ENCODE measurements at regions not wholly inside any gene's neighbourhood (a gene's known extent, or its start where the extent isn't known, plus 50 kb on each side); places are given as distances from the start of the nearest gene placed in this dataset.
"Not testable (repeated sequence)": the region's sequence is repeated elsewhere in the genome, so short reads cannot be mapped to it uniquely, and the experiment has no call there.

- Mint-ChIP-seq H3K4me3 (no peak overlapping the region), H3K27ac (no peak overlapping the region), H3K9me3 (no peaks in the 10 kb centered on the region), H3K36me3 (no peaks in the 10 kb centered on the region), H3K4me1 (ENCODE audit: low read depth in 2 of 2) (peaks cover 3 to 5% of the 10 kb centered on the region in 2 donors), H3K27me3 (peaks cover 4 to 6% of the 10 kb centered on the region in 2 donors)
- DNase-seq (ENCODE audit: low spot score): no peak
- no peak for ATAC-seq
Observed at GRCh38 chr6:118739696-118740353, 88.4 kb upstream of the CEP85L start.

GRCh38 chr6:118736440-118736839 lies 85.0 kb upstream of the CEP85L start:
- Mint-ChIP-seq H3K36me3 (no peaks in the 10 kb centered on the region), H3K9me3 (no peaks in the 10 kb centered on the region), H3K4me3 (no peak overlapping the region), H3K4me1 (ENCODE audit: low read depth in 2 of 2) (peaks cover 3 to 5% of the 10 kb centered on the region in 2 donors), H3K27ac (peak overlapping the region in 1 of 2 donors; percentile 16), H3K27me3 (peaks cover 0 to 3% of the 10 kb centered on the region in 2 donors)
- ATAC-seq (no peak), DNase-seq (ENCODE audit: low spot score) (no peak)

GRCh38 chr6:118735320-118735719 lies 83.9 kb upstream of the CEP85L start:
- Mint-ChIP-seq H3K27ac (no peak overlapping the region), H3K9me3 (no peaks in the 10 kb centered on the region), H3K4me1 (ENCODE audit: low read depth in 2 of 2) (peaks cover 3 to 5% of the 10 kb centered on the region in 2 donors), H3K4me3 (no peak overlapping the region), H3K27me3 (peaks cover 0 to 3% of the 10 kb centered on the region in 2 donors), H3K36me3 (no peaks in the 10 kb centered on the region)
- DNase-seq (ENCODE audit: low spot score) (no peak), ATAC-seq (no peak)

- ATAC-seq (peak; percentile 79 to 93), DNase-seq (ENCODE audit: low spot score) (no peak)
- Mint-ChIP-seq H3K9me3 (no peaks in the 10 kb centered on the region), H3K27me3 (peaks cover 0 to 6% of the 10 kb centered on the region in 2 donors), H3K4me1 (ENCODE audit: low read depth in 2 of 2) (peaks cover 9 to 14% of the 10 kb centered on the region in 2 donors), H3K36me3 (no peaks in the 10 kb centered on the region), H3K4me3 (peak overlapping the region; percentile 48), H3K27ac (peak overlapping the region; percentile 60 to 64)
Observed at GRCh38 chr6:118725944-118726343, 74.6 kb upstream of the CEP85L start.

- Mint-ChIP-seq H3K36me3 (no peaks in the 10 kb centered on the region), H3K27ac (no peak overlapping the region), H3K27me3 (peaks cover 0 to 6% of the 10 kb centered on the region in 2 donors), H3K4me3 (no peak overlapping the region), H3K4me1 (ENCODE audit: low read depth in 2 of 2) (peaks cover 18 to 26% of the 10 kb centered on the region in 2 donors), H3K9me3 (no peaks in the 10 kb centered on the region)
- no peak for DNase-seq (ENCODE audit: low spot score)
- ATAC-seq: no peak
Observed at GRCh38 chr6:118724211-118724610, 72.8 kb upstream of the CEP85L start.

- no peak for DNase-seq (ENCODE audit: low spot score)
- no peak overlapping the region for H3K27ac Mint-ChIP-seq
- H3K4me1 Mint-ChIP-seq (ENCODE audit: low read depth in 2 of 2): peaks cover 24 to 27% of the 10 kb centered on the region in 2 donors
- no peaks in the 10 kb centered on the region for H3K27me3 Mint-ChIP-seq
- H3K9me3 Mint-ChIP-seq: no peaks in the 10 kb centered on the region
- H3K36me3 Mint-ChIP-seq: no peaks in the 10 kb centered on the region
- no peak overlapping the region for H3K4me3 Mint-ChIP-seq
- ATAC-seq: no peak
Observed at GRCh38 chr6:118722829-118723813, 71.7 kb upstream of the CEP85L start.

- no peaks in the 10 kb centered on the region for H3K9me3 Mint-ChIP-seq
- H3K27me3 Mint-ChIP-seq: no peaks in the 10 kb centered on the region
- DNase-seq (ENCODE audit: low spot score) (no peak), ATAC-seq (no peak)
- peaks cover 14 to 18% of the 10 kb centered on the region in 2 donors for H3K4me1 Mint-ChIP-seq (ENCODE audit: low read depth in 2 of 2)
- no peaks in the 10 kb centered on the region for H3K36me3 Mint-ChIP-seq
- no peak overlapping the region for H3K4me3 Mint-ChIP-seq
- H3K27ac Mint-ChIP-seq: peak overlapping the region; percentile 8 to 72
Observed at GRCh38 chr6:118720125-118720473, 68.7 kb upstream of the CEP85L start.

GRCh38 chr6:118719351-118720124 lies 68.1 kb upstream of the CEP85L start:
- Mint-ChIP-seq H3K27ac (peak overlapping the region; percentile 8 to 72), H3K4me1 (ENCODE audit: low read depth in 2 of 2) (peaks cover 14 to 18% of the 10 kb centered on the region in 2 donors), H3K36me3 (no peaks in the 10 kb centered on the region), H3K27me3 (no peaks in the 10 kb centered on the region), H3K4me3 (no peak overlapping the region), H3K9me3 (no peaks in the 10 kb centered on the region)
- no peak for DNase-seq (ENCODE audit: low spot score)
- ATAC-seq: peak in 1 of 2 donors; percentile 49

- Mint-ChIP-seq H3K9me3 (no peaks in the 10 kb centered on the region), H3K36me3 (no peaks in the 10 kb centered on the region), H3K4me3 (no peak overlapping the region), H3K4me1 (ENCODE audit: low read depth in 2 of 2) (peaks cover 14 to 16% of the 10 kb centered on the region in 2 donors), H3K27me3 (no peaks in the 10 kb centered on the region), H3K27ac (peak overlapping the region in 1 of 2 donors; percentile 72)
- no peak for ATAC-seq
- DNase-seq (ENCODE audit: low spot score): no peak
Observed at GRCh38 chr6:118718903-118719302, 67.5 kb upstream of the CEP85L start.

- Mint-ChIP-seq H3K4me1 (ENCODE audit: low read depth in 2 of 2) (peaks cover 15% of the 10 kb centered on the region in 2 donors), H3K4me3 (no peak overlapping the region), H3K9me3 (no peaks in the 10 kb centered on the region), H3K27me3 (no peaks in the 10 kb centered on the region), H3K27ac (peak overlapping the region in 1 of 2 donors; percentile 9), H3K36me3 (no peaks in the 10 kb centered on the region)
- DNase-seq (ENCODE audit: low spot score) (no peak), ATAC-seq (no peak)
Observed at GRCh38 chr6:118718297-118718696, 66.9 kb upstream of the CEP85L start.

GRCh38 chr6:118717106-118717505 lies 65.7 kb upstream of the CEP85L start:
- DNase-seq (ENCODE audit: low spot score) (no peak), ATAC-seq (no peak)
- Mint-ChIP-seq H3K36me3 (no peaks in the 10 kb centered on the region), H3K4me3 (no peak overlapping the region), H3K9me3 (no peaks in the 10 kb centered on the region), H3K4me1 (ENCODE audit: low read depth in 2 of 2) (peaks cover 23 to 24% of the 10 kb centered on the region in 2 donors), H3K27ac (no peak overlapping the region), H3K27me3 (no peaks in the 10 kb centered on the region)

GRCh38 chr6:118715907-118716306 lies 64.5 kb upstream of the CEP85L start:
- not testable (repeated sequence) for H3K27ac Mint-ChIP-seq; H3K27me3 Mint-ChIP-seq; ATAC-seq; DNase-seq (ENCODE audit: low spot score); H3K9me3 Mint-ChIP-seq; H3K36me3 Mint-ChIP-seq; H3K4me3 Mint-ChIP-seq
- peaks cover 25 to 27% of the 10 kb centered on the region in 2 donors for H3K4me1 Mint-ChIP-seq (ENCODE audit: low read depth in 2 of 2)

- ATAC-seq (no peak), DNase-seq (ENCODE audit: low spot score) (no peak)
- no peaks in the 10 kb centered on the region for H3K36me3 Mint-ChIP-seq
- no peak overlapping the region for H3K27ac Mint-ChIP-seq
- H3K9me3 Mint-ChIP-seq: peaks cover 3% of the 10 kb centered on the region
- H3K4me1 Mint-ChIP-seq (ENCODE audit: low read depth in 2 of 2): peaks cover 31 to 32% of the 10 kb centered on the region in 2 donors
- no peak overlapping the region for H3K4me3 Mint-ChIP-seq
- H3K27me3 Mint-ChIP-seq: no peaks in the 10 kb centered on the region
Observed at GRCh38 chr6:118715376-118715775, 64.0 kb upstream of the CEP85L start.

Measured in natural killer cell treated with Interleukin-12 subunit alpha and Interleukin-12 subunit beta and Interleukin-15 and Interleukin-18, amount 100 ng/mL, for 72 hours (primary cell).